HUES6 (cell line): ENCODE measurements at regions not wholly inside any gene's neighbourhood (a gene's known extent, or its start where the extent isn't known, plus 50 kb on each side); places are given as distances from the start of the nearest gene placed in this dataset.

ENCODE experiments used
- H3K27ac ChIP-seq: 2 replicates; pipeline ENCODE4 v1.7.0; 2013; ENCODE audit warnings: low read depth, mild to moderate bottlenecking, low read length, inconsistent platforms
- H3K27me3 ChIP-seq: 2 replicates; pipeline ENCODE4 v1.6.1; 2013; ENCODE audit warnings: low read length; ENCODE audit not compliant: control insufficient read depth, insufficient read depth
- H3K36me3 ChIP-seq: 2 replicates; pipeline ENCODE4 v1.6.1; 2013; ENCODE audit warnings: low read length; ENCODE audit not compliant: control insufficient read depth, insufficient read depth
- H3K4me1 ChIP-seq: 2 replicates; pipeline ENCODE4 v1.6.1; 2013; ENCODE audit warnings: low read length; ENCODE audit not compliant: control insufficient read depth, insufficient read depth
- H3K4me3 ChIP-seq: 2 replicates; pipeline ENCODE4 v1.5.1; 2013; ENCODE audit warnings: low read depth, low read length
- H3K9ac ChIP-seq: one replicate; pipeline ENCODE4 v1.6.1; 2013; ENCODE audit warnings: mild to moderate bottlenecking, low read length
- H3K9me3 ChIP-seq: 2 replicates; pipeline ENCODE4 v1.6.1; 2013; ENCODE audit warnings: low read depth, low read length; ENCODE audit not compliant: control insufficient read depth, insufficient read depth

GRCh38 chr13:86976521-86977324 lies 694.4 kb upstream of the SLITRK5 start:
- H3K4me1 ChIP-seq = peaks cover 5% of the 10 kb centered on the region; the same call in 1 of the 2 replicates
- H3K9me3 ChIP-seq = no peaks in the 10 kb centered on the region
- H3K27me3 ChIP-seq = no peaks in the 10 kb centered on the region
- no peak overlapping the region for H3K4me3 ChIP-seq
- no peaks in the 10 kb centered on the region for H3K36me3 ChIP-seq
- no peak overlapping the region for H3K9ac ChIP-seq
- H3K27ac ChIP-seq = no peak overlapping the region

- Histone ChIP-seq H3K9ac (no peak overlapping the region), H3K36me3 (no peaks in the 10 kb centered on the region), H3K27me3 (no peaks in the 10 kb centered on the region), H3K4me3 (no peak overlapping the region), H3K4me1 (no peaks in the 10 kb centered on the region), H3K27ac (no peak overlapping the region), H3K9me3 (no peaks in the 10 kb centered on the region)
Observed at GRCh38 chr13:86986448-86986847, 684.7 kb upstream of the SLITRK5 start.

- Histone ChIP-seq H3K9me3 (no peaks in the 10 kb centered on the region), H3K36me3 (no peaks in the 10 kb centered on the region), H3K4me3 (no peak overlapping the region), H3K27me3 (no peaks in the 10 kb centered on the region), H3K9ac (no peak overlapping the region), H3K27ac (no peak overlapping the region), H3K4me1 (no peaks in the 10 kb centered on the region)
Observed at GRCh38 chr13:86992251-86992650, 678.9 kb upstream of the SLITRK5 start.

GRCh38 chr13:87003265-87003664 lies 667.9 kb upstream of the SLITRK5 start:
- no peak overlapping the region for H3K4me3 ChIP-seq
- no peaks in the 10 kb centered on the region for H3K27me3 ChIP-seq
- no peaks in the 10 kb centered on the region for H3K36me3 ChIP-seq
- no peak overlapping the region for H3K27ac ChIP-seq
- H3K9ac ChIP-seq = no peak overlapping the region
- H3K4me1 ChIP-seq = no peaks in the 10 kb centered on the region
- H3K9me3 ChIP-seq = no peaks in the 10 kb centered on the region; the same call in 1 of the 2 replicates

- H3K9ac ChIP-seq = no peak overlapping the region
- H3K36me3 ChIP-seq = no peaks in the 10 kb centered on the region
- H3K27me3 ChIP-seq = no peaks in the 10 kb centered on the region
- peaks cover 14% of the 10 kb centered on the region; the same call in 1 of the 2 replicates for H3K9me3 ChIP-seq
- H3K4me1 ChIP-seq = no peaks in the 10 kb centered on the region
- H3K4me3 ChIP-seq = no peak overlapping the region
- H3K27ac ChIP-seq = no peak overlapping the region
Observed at GRCh38 chr13:87005511-87005910, 665.7 kb upstream of the SLITRK5 start.

- H3K9me3 ChIP-seq = no peaks in the 10 kb centered on the region
- H3K4me1 ChIP-seq = no peaks in the 10 kb centered on the region
- no peak overlapping the region for H3K9ac ChIP-seq
- H3K27me3 ChIP-seq = no peaks in the 10 kb centered on the region
- H3K27ac ChIP-seq = no peak overlapping the region
- no peaks in the 10 kb centered on the region for H3K36me3 ChIP-seq
- H3K4me3 ChIP-seq = no peak overlapping the region
Observed at GRCh38 chr13:87035526-87035925, 635.6 kb upstream of the SLITRK5 start.

- Histone ChIP-seq H3K4me3 (no peak overlapping the region), H3K36me3 (no peaks in the 10 kb centered on the region), H3K9me3 (no peaks in the 10 kb centered on the region), H3K9ac (no peak overlapping the region), H3K4me1 (no peaks in the 10 kb centered on the region), H3K27me3 (no peaks in the 10 kb centered on the region), H3K27ac (no peak overlapping the region)
Observed at GRCh38 chr13:87042946-87043345, 628.2 kb upstream of the SLITRK5 start.

GRCh38 chr13:87052731-87053130 lies 618.4 kb upstream of the SLITRK5 start:
- no peak overlapping the region for H3K27ac ChIP-seq
- no peak overlapping the region for H3K4me3 ChIP-seq
- no peaks in the 10 kb centered on the region for H3K9me3 ChIP-seq
- H3K4me1 ChIP-seq = no peaks in the 10 kb centered on the region
- no peak overlapping the region for H3K9ac ChIP-seq
- no peaks in the 10 kb centered on the region for H3K36me3 ChIP-seq
- H3K27me3 ChIP-seq = no peaks in the 10 kb centered on the region

GRCh38 chr13:87057807-87058520 lies 613.2 kb upstream of the SLITRK5 start:
- H3K4me1 ChIP-seq = no peaks in the 10 kb centered on the region
- H3K4me3 ChIP-seq = no peak overlapping the region
- no peak overlapping the region for H3K9ac ChIP-seq

GRCh38 chr13:87058786-87059329 lies 612.3 kb upstream of the SLITRK5 start:
- no peaks in the 10 kb centered on the region for H3K4me1 ChIP-seq
- no peaks in the 10 kb centered on the region for H3K36me3 ChIP-seq
- no peaks in the 10 kb centered on the region for H3K27me3 ChIP-seq
- no peak overlapping the region for H3K4me3 ChIP-seq
- H3K9me3 ChIP-seq = no peaks in the 10 kb centered on the region
- H3K9ac ChIP-seq = no peak overlapping the region
- H3K27ac ChIP-seq = no peak overlapping the region

More at GRCh38 chr13:87057807-87058520, 613.2 kb upstream of the SLITRK5 start:
- Histone ChIP-seq H3K27me3 (no peaks in the 10 kb centered on the region), H3K36me3 (no peaks in the 10 kb centered on the region), H3K27ac (no peak overlapping the region), H3K9me3 (no peaks in the 10 kb centered on the region)
